A549 (cell line): ENCODE measurements at regions not wholly inside any gene's neighbourhood (a gene's known extent, or its start where the extent isn't known, plus 50 kb on each side); places are given as distances from the start of the nearest gene placed in this dataset.

Experiments used
- CEBPB ChIP-seq, 2 experiments: fragments of >200 bp in 1 of 2; sonication (Bioruptor Twin) in 1 of 2; formaldehyde crosslinking in 1 of 2; IDR thresholded peaks; 2 replicates each; pipeline ENCODE4 v1.6.1; 2012 to 2016
- CTCF ChIP-seq: fragments of >200 bp; sonication (Bioruptor Twin); formaldehyde crosslinking; IDR thresholded peaks from 3 replicates; pipeline ENCODE4 v1.5.1; 2016
- ELK1 ChIP-seq: fragments of 150-350 bp; IDR thresholded peaks from 2 replicates; pipeline ENCODE4 v1.6.1; 2014; ENCODE audit warnings: low read depth, mild to moderate bottlenecking, low read length
- POLR2A ChIP-seq: IDR thresholded peaks from 2 replicates; pipeline ENCODE4 v1.6.1; 2012; ENCODE audit warnings: mild to moderate bottlenecking, low read length
- REST ChIP-seq: fragments of 200-600 bp; sonication (generic); IDR thresholded peaks from 2 replicates; pipeline ENCODE4 v1.6.1; 2016; ENCODE audit warnings: antibody characterized with exemption, mild to moderate bottlenecking, moderate library complexity

GRCh38 chr4:137707102-137707620, 174.9 kb upstream of the PCDH18 start:
- no peak for TF ChIP-seq CTCF
- TF ChIP-seq REST, result no peak
- no peak for TF ChIP-seq ELK1
- no peak for TF ChIP-seq POLR2A
- TF ChIP-seq CEBPB (IDR thresholded peaks at IDR 0.05), result no peak
